DMS53 (cell line): ENCODE measurements at regions not wholly inside any gene's neighbourhood (a gene's known extent, or its start where the extent isn't known, plus 50 kb on each side); places are given as distances from the start of the nearest gene placed in this dataset.
"Not testable (repeated sequence)": the region's sequence is repeated elsewhere in the genome, so short reads cannot be mapped to it uniquely, and the experiment has no call there.

Source experiments
- DNase-seq: peaks from one replicate; lab custom pipeline; 2025; lab: John Stamatoyannopoulos, UW

GRCh38 chr9:90058182-90058763, 453.5 kb downstream of the GADD45G start:
- DNase-seq = peak; percentile 24

- DNase-seq = no peak
Observed at GRCh38 chr9:90059436-90059835, 454.6 kb downstream of the GADD45G start.

- DNase-seq = no peak
Observed at GRCh38 chr9:90060256-90060655, 455.4 kb downstream of the GADD45G start.

- no peak for DNase-seq
Observed at GRCh38 chr9:90061187-90061586, 456.4 kb downstream of the GADD45G start.

- DNase-seq = no peak
Observed at GRCh38 chr9:90062982-90063381, 458.2 kb downstream of the GADD45G start.

DNA sequence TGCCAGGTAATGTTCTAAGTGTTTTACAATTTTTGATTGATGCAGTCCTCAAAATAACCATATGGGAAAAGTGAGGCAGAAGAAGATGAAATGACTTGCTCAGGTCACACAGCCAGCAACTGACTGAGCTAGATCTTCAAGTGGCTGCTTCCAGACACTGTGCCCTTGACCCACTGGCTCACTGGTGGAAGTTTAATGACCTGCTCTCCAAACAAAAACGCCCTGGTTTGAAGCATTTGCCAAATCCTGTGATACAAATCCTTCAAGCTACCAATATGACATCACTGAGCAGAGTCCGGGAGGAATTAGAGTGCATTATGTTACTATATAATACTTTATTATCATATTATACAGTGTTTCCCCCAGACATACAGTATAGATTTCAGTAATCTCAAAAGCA, 459.4 kb downstream of the GADD45G start:
- peak; percentile 39 for DNase-seq

DNA sequence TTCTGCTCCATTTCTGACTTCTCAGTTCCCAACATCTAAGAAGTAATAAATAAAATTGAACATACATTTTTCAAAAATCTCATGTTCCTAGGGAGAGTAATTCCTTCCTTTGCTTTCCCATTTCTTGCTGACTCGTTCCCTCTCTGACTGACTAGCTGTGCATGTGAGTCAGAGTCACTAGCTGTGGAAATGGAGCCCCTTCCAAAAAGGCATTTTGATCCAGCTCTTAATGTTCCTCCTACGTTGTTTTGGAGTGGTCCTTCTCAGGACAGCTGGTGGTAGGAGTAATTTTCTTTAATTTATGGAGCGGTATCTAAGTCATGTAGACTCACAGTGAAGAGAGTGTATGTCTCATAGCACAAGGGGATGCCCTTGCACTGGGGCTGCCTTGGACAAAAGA, 460.2 kb downstream of the GADD45G start:
- no peak for DNase-seq

- DNase-seq = no peak
Observed at GRCh38 chr9:90065851-90066250, 461.0 kb downstream of the GADD45G start.

- peak; percentile 7 for DNase-seq
Observed at GRCh38 chr9:90069085-90069484, 464.3 kb downstream of the GADD45G start.

- DNase-seq = no peak
Observed at GRCh38 chr9:90070056-90070455, 465.2 kb downstream of the GADD45G start.

DNA sequence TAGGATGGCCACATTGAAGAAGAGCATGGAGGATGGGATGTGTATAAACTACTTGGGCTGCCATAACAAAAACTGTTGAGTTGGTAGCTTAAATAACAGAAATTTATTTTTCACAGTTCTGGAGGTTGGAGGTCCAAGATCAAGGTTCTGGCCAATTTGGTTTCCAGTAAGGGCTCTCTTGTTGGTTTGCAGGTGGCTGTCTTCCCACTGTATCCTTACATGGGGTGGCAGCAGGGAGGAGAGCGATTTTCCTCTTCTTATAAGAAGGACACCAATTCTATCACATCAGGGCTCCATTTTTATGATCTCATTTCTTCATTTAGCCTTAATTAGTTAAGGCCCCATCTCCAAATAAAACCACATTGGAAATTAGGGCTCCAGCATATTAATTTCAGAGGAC, 465.7 kb downstream of the GADD45G start:
- no peak for DNase-seq

DNA sequence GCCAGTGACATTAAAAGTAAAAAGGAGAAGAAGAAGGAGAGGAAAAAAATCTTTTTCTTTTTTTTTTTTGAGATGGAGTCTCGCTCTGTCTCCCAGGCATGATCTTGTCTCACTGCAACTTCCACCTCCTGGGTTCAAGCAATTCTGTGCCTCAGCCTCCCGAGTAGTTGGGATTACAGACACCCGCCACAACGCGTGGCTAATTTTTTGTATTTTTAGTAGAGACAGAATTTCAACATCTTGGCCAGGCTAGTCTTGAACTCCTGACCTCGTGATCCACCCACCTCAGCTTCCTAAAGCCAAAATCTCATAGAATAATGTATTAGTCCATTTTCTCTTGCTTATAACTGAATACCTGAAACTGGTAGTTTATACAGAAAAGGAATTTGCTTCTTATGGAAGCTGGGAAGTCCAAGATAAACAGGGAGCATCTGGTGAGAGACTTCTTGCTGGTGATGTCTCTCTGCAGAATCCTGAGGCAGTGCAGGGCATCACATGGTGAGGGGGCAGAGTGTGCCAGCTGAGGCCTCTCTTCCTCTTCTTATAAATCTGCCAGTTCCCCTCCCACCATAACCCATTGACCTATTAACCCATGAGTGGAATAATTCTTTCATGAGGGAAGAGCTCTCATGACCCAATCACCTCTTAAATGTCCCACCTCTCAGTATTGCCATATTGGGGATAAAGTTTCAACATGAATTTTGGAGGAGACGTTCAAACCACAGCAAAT, 466.3 kb downstream of the GADD45G start:
- DNase-seq = no peak

DNA sequence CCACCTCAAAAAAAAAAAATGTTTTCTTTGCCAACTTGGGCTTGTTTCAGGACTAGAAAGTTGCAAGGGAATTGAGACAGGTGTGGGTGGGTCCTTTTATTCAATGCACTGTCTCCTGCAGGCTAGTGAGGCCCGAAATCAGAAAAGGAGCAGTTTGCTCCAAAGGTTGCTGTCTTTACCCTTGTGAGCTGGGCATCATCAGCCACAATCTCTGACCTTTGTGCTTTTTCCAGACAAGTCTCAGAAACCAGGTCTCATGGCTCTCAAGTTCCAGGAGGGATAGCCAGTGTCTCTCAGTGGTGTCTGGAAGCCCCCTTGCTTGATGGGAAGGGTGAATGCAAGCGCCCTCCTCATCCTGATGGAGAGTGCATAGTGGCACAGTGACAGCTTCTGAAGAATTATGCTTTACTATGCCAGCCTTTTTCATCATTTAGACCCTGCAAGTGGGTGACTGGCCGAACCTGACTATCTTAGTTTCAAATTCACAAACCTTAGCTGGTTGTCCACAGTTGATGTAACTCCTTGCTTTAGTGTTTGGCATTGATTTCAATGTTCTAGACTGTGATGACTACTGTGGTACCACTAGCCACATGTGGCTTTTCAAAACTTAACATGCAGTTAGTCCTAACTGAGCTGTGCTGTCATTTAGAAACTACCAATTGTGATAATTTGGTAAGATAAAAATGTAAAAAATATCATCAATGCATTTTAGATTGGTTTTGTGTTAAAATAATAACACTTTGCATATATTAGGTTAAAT, 468.6 kb downstream of the GADD45G start:
- no peak for DNase-seq

DNA sequence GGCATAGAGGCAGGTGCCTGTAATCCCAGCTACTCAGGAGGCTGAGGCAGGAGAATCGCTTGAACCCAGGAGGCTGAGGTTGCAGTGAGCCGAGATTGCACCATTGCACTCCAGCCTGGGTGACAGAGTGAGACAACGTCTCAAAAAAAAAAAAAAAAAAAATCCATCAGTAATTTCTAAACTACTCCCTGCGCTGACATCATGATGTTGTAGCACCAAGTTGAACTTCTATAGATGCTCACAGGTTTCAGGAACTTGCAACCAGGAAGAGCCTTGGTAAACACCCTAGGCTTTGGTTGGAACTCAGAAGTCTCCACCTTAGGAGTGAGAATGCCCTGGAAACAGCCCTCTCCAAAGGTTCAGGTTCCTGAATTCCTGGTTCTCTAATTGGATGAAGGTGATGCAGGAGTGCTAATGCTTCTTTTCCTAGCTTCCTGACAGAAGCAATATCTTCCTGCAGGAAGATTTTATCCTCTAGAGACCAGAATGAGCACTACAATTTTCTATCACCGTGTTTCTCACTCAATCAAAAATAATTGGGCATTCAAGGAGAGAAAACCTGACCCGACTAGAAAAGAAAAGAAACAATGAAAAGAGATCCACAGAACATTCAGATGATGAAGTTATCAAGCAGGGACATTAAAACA, 469.6 kb downstream of the GADD45G start:
- DNase-seq = no peak

- DNase-seq = not testable (repeated sequence)
Observed at GRCh38 chr9:90077598-90077997, 472.8 kb downstream of the GADD45G start.

DNA sequence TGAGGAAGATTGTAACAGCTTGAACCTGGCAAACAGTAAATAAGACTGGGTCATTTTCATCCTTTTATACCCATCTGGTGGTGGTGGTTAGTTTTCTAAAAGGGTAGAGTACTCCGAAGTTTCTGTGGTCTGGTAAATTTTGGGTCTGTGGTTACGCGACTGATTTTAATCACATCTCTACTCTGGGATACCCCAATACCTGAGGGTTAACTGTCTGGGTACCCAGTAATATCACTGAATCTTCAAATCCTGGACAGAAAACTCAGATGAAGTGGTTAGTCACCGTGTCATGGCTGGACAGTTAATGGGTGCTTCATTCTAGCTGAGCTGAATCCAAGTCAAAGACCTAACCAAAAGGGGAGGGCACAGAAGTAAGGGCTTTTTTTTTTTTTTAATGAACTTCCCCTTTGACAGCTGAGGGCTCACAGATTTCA, 474.2 kb downstream of the GADD45G start:
- no peak for DNase-seq

GRCh38 chr9:90085633-90086032, 480.8 kb downstream of the GADD45G start:
- no peak for DNase-seq

DNA sequence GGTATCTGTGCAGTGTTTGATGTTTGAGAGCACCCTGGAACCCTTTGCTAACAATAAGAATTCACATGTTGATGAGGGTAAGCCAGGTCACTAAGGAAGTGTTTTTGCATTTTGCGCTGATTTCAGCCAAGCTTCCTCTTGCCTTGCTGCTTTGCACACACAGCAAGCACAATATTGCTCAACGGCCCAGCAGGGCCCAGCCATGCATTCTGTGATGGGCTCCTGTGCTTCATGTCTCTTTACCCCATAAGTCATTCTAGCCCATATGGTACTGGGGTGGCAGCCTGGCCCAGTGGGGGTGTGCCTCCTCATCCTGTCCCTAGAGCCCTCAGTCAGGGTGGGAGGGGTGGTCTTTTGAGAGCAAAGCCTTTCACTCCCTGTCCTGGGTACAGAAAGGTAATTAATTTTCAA, 481.3 kb downstream of the GADD45G start:
- no peak for DNase-seq

- DNase-seq = no peak
Observed at GRCh38 chr9:90088434-90088833, 483.6 kb downstream of the GADD45G start.

- DNase-seq = no peak
Observed at GRCh38 chr9:90088856-90089255, 484.0 kb downstream of the GADD45G start.

DNA sequence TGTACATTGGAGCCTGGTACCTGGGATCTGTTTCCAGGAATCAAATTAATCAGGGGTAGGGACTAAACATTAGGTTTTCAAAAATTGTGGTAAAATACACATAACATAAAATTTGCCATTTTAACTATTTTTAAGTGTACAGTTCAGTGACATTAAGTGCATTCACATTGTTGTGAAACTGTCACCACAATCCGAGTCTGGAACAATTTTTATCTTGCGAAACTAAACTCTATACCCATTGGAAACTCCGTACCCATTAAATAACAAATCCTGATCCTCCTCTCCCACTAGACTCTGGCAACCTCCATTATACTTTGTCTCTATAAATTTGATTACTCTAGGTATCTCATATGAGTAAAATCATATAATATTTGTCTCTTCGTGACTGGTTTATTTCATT, 486.2 kb downstream of the GADD45G start:
- DNase-seq = no peak

- DNase-seq = no peak
Observed at GRCh38 chr9:90092508-90092907, 487.7 kb downstream of the GADD45G start.

- DNase-seq = peak; percentile 92
Observed at GRCh38 chr9:90095682-90096081, 490.9 kb downstream of the GADD45G start.
